ENCODE measurements at regions not wholly inside any gene's neighbourhood (a gene's known extent, or its start where the extent isn't known, plus 50 kb on each side); places are given as distances from the start of the nearest gene placed in this dataset.

DNA sequence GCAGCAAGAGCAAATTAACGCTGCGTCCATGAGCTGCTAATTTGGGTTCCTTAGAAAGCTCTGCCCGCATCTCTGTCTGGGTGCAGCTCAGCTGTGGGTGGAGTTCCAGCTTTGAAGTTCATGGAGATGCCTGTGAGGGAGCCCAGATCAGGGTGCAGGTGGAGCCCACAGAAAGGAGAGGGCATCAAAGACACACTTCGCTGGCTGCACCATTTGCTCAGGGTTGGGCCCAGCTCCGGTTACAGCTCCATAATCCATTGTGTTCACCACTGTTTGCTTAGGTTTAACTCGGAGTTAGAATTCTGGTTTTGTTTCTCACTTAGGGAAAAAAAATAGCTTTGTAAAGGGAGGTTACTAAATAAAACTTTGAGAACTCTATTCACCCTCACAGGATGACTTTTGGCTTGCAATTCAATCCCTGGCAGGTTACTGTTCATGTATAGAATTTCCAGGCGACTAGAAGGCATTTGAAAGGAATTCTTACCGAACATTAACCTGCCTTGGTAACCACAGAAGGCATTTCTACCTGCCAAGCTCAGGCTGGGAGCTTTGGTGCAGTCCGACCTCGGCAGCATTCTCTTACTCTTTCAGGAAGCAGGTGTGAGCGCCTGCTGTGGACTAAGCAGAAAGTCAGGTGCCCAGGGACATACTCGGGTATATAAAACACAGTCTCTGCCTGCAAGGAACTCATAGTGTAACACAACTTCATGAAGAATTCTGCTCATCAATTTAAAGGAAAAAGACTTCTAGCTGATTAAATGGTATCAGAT lies 179.5 kb upstream of the RNF32 start:
- H3K4me3 ChIP-seq, result no peak overlapping the region
- no peak overlapping the region for H3K27ac ChIP-seq

DNA sequence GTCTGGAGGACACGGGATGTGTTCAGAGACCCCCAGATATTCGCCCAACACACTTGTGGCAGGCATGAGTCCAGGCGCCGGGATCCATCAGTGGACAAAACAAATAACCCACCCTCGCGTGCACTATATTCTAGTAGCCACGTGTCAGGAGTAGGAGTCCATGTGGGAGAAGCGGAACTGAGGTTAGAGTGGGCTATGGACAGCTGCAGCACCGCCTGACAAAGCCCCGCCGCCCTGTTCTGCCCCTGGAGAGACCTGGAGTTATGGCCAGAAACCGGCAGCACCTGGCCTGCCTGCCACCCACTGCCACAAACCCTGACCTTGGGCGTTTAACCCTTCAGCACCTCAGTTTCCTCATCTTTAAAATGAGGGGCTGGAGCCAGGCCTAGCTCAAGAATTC lies 181.0 kb upstream of the RNF32 start:
- Histone ChIP-seq H3K4me3 (no peak overlapping the region), H3K27ac (no peak overlapping the region)

DNA sequence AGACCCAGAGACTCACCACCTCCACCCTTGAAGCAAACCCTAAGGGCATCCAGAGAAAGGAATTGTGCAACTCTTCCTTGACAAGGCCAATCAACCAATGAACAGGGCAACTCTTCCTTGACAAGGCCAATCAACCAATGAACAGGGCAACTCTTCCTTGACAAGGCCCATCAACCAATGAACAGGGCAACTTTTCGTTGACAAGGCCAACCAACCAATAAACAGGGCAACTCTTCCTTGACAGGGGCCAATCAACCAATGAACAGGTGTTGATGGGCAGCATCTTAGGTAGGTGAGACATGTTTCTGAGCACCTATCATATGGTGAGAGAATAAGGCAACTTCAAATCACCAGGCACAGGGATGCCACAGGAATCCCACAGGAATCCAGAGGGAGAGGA lies 181.5 kb upstream of the RNF32 start:
- Histone ChIP-seq H3K27ac (no peak overlapping the region), H3K4me3 (no peak overlapping the region)

DNA sequence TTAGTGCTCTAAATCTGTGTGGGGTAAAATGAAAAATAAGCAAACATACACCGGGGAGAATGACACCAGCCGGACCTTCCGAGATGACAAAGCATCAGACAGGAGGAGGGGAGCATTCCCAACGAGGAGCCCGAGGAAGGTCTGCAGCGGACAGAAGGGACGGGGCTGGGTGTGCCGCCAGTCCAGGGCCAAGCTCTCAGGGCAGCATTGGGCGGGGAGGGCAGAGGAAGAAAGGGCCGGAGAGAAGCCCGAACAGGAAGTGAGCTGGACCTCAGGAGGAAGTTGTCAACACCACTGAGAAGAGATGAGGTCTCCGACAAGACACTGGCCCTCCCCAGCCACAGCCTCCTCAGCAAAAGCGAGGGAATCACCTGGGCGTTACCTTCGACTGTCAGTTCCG lies 182.6 kb upstream of the RNF32 start:
- Histone ChIP-seq H3K4me3 (no peak overlapping the region), H3K27ac (no peak overlapping the region)

DNA sequence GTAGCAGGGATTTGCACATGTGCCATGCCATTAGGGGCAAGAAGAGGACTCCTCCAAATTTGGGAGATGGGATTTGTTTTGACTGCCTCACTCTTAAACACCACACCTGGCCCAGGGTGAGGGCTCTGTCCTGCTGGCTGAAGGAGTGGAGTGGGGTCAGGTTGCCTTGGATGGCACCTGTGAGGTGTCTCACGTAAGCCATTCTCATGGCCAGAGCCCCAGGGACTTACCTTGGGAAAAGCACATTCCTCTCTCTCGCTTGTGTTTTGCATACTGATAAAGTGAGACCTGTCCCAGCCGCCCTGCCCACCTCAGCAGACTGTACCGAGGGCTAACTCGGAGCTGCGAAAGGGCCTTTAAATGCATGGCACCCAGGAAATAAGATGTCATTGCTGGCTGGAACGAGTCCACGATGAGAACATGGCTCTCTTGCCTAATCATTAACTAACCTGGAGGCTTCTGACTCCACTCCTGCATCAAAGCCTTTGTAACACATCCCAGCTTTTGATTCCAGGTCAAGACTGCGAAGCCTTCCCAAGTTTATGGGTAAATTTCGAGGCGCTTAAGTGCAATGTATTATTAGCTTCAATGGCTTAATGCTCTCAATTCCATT lies 184.0 kb upstream of the RNF32 start:
- no peak overlapping the region for H3K4me3 ChIP-seq
- no peak overlapping the region for H3K27ac ChIP-seq

DNA sequence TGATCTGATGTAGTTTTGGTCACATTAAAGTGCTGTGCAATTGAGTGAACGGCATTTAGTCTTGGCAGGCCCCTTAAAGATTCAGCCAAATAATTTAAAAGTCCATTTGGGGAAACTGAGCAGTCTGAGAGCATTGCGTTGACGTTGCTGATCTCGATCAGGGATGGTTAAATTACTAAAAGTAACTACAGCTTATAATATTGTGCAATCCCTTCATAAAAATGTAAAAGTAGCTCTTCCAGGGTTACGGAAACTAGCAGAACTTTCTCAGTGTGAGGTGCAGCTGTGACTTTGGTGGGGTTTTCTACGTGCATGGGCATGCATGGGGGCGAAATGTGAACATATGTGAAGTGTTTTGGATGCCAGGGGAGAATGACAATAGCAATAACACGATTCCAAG lies 184.5 kb upstream of the RNF32 start:
- H3K4me3 ChIP-seq, result no peak overlapping the region
- H3K27ac ChIP-seq, result no peak overlapping the region

DNA sequence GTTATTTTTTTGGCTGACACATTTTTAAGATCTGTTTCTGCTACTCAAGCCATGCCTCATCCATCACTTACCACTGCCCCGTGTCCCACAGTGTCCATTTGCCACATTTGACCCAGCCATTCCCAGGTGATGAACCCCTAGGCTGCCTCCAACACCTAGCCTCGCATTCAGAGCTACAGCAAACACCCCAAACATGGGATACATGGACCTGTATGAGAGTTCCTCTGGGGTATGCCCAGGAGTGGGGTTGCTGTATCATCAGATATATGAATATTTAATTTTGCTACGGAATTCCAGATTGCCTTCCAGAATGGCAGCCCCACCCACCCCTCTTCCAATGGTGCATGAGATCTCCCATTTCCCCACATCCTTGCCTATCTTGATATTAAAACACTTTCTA lies 190.1 kb upstream of the RNF32 start:
- H3K27ac ChIP-seq, result no peak overlapping the region
- no peak overlapping the region for H3K4me3 ChIP-seq

DNA sequence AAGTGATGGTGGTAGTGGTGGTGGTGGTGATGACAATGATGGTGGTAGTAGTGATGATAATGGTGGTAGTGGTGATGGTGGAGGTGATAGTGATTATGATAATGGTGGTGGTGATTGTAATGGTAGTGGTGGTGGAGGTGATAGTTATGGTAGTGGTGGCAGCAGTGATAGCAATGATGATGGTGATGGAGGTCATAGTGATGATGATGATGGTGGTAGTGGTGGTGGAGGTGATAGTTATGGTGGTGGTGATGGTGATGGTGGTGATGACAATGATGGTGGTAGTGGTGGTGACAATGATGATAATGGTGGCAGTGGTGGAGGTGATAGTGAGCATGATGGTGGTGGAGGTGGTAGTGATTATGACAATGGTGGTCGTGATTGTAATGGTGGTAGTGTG lies 191.7 kb upstream of the RNF32 start:
- Histone ChIP-seq H3K27ac (no peak overlapping the region), H3K4me3 (no peak overlapping the region)

DNA sequence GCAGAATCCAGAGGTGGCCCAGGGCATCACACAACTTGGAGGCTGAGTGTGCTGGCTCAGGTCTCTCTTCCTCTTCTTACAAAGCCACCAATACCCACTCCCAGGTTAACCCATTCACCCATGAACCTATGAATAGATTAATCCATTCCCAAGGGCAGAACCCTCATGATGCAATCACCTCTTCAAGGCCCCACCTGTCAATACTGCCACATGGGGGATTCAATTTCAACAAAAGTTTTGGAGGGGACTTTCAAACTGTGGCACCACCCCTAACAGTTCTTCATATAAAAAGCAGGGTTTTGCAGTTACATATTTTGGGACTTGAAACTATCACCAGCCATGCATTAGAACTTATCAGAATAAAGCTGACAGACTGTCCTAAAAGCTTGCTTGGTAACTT lies 193.6 kb upstream of the RNF32 start:
- no peak overlapping the region for H3K4me3 ChIP-seq
- no peak overlapping the region for H3K27ac ChIP-seq

DNA sequence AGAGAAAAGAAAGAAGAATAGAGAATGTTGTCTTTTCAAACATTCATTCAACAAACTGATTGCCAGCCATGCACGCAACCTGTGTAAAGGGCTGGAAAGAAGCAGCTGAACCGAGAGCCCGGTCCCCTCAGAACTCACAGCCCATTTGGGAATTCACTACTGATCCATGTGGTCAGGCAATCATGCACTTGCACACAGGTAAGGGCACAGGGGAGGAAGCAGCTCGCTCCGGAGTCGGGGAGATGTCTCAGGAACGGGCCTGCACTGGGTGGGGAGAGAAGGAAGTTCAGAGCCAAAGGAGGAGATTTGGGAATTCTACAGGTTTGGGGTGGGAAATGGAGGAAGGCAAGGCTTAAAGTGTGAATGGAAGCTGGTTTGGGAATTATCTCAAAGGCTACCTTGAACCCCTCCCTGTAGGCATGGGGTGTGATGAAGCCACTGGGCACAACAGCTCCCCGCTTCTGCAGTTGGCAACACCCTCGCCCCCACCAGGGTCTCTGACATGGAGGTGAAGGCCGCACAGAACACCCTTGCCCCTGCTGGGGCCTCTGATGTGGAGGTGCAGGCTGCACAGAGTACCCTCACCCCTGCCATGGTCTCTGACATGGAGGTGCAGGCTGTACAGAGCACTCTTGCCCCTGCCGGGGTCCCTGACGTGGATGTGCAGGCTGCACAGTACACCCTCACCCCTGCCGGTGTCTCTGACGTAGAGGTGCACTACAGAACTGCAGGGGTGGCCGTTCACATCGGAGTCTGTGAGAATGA lies 194.4 kb upstream of the RNF32 start:
- H3K4me3 ChIP-seq, result no peak overlapping the region

DNA sequence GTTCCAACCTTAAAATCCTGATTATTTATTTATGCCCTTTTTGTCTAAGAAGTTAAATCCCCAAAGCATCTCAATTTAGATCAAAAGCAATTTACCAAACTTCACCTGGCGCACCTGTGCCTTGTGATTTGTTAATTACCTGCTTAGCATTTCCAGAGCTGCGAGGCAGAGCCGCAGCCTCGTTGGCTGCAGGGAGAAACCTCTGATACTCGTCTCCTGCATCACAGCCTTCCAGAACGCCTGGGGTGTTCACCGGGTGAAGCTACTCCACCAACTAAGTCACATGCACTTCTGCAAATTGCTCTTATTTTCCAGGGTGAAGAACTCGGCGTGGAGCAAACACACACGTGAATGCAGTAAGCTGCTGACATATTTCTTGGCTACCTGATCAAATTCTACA lies 198.1 kb upstream of the RNF32 start:
- no peak overlapping the region for H3K27ac ChIP-seq
- H3K4me3 ChIP-seq, result no peak overlapping the region

More for the DNA sequence above, 194.4 kb upstream of the RNF32 start:
- no peak overlapping the region for H3K27ac ChIP-seq

DNA sequence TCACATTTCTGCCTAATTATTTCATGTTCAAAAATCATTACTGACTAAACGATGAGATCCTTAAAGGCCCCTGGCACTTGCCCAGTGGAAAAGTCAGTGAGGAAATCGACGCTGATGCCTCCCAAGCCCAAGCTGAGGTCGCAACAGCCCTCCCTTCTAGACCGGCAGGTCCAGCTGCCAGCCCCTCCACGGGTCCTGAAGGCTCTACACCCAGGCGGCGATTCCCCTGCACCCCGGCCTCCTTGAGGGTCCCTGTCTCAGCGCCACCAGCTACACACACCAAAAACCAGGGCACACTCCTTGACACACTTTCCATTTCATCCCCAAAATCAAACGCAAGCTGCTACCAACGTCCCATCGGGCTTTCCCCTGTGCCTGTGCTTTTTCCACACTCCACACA lies 200.1 kb upstream of the RNF32 start:
- Histone ChIP-seq H3K4me3 (no peak overlapping the region), H3K27ac (no peak overlapping the region)

DNA sequence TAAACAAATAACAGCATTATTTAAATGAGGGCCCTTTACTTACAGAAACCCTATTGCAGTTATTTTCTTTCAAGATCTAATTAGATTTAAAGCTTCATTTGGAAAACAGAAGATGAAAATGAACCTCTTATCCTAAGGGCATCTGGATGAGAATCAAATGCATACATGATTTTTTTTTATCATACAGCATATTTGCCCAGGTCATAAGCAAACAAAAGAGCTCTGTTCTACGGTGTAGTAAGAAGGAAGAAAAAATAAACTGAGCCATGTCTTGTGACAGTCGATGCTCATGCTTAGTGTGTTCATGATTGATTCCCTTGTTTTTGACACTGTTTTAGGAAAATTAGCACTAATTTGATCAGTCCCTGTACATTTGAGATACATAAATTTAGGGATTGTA lies 202.6 kb upstream of the RNF32 start:
- no peak overlapping the region for H3K4me3 ChIP-seq
- no peak overlapping the region for H3K27ac ChIP-seq

DNA sequence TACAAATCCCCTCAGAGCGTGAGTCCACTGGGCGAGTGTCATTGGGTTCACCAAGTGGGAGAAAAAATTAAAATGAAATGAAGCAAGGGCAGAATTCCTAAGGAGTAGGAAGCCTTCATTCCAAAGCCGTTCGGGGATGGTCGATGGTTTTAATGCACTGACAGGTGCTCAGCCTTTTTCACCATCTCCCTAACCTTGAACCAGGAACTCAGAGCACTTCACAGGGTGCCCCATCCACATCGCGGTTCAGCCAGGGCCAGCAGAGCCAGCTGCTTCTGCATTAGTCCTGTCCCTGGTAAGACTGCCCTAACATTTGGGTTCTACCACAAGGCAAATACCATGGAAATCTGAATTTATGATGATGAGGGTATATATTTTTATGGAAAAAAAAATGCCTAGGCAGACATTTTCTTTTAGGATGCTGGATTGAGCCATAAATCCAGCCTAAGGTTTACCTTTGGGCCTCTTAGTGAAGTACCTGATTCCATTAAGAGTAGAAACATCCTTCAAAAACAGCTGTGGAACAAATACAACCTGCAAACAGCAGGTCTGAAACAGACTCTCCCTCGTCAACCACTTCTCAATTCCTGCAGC lies 203.5 kb upstream of the RNF32 start:
- Histone ChIP-seq H3K4me3 (no peak overlapping the region), H3K27ac (no peak overlapping the region)

DNA sequence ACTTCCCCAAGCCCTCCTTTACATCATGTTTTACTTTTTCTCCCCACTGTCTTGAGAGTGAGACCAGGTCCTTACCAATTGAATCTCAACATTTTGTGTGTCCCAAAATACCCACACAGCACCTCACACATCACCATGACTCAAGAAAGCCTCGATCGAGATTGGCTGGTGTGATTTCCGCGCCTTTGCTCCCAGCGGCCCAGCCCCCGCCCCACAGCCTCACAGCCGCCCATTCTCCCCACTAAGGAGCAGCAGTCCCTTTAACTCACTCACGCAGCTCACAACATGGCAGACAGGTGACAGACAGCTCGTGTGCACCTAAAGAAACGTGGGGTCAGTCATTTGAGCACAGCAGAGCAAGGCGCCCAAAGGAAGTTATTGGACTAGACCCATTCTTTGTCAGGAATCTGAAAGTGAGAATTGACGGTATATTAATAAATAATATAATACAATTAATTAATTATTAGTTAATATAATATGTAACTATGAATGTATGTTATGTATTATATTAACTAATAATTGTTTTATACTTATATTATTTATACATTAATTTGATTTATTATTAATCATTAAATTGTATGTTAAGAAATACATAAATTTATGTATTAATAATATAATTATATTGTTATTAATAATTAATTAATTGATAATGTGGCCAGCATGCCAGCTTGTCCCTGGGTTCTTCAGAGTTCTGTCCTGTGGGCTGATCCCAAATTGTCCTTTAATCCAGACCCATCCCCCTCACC lies 204.9 kb upstream of the RNF32 start:
- Histone ChIP-seq H3K4me3 (no peak overlapping the region), H3K27ac (no peak overlapping the region)

DNA sequence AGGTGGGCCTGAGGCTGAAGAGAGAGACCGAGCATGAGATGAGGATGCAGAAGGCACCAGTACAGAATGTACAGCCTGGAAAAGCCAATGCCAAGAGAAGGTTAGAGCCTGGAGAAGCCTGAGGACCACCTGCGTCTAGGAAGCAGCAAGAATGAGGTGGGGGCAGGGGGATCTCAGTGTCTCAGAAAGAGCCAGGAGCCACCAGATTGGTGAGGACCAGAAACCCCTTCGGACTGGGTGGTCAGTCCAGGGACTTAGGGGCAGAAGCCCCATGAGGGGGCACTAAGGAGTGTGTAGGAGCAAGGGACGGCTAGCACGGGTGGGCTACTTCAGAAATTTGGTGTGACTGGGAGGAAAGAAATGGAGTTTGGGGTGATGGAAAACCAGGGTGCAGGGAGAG lies 205.9 kb upstream of the RNF32 start:
- no peak overlapping the region for H3K27ac ChIP-seq
- no peak overlapping the region for H3K4me3 ChIP-seq

DNA sequence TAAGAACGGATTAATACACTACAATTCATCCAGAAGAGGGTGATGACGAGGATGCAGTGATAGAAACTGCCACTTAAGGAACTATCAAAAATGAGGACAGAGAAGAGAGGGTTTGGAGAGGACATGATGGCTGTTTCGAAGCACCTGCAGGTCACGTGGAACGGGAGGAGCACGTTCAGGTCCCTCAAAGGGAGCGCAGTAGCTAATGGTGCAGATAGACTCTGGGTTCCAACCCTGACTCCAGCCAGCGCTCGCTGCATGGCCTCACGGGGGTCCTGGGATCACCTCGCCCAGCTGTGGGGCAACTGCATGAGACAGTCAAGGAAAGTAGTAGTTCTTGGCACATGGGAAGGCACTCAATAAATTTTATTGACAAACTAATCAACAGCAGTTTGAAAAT lies 208.6 kb upstream of the RNF32 start:
- no peak overlapping the region for H3K4me3 ChIP-seq
- no peak overlapping the region for H3K27ac ChIP-seq

DNA sequence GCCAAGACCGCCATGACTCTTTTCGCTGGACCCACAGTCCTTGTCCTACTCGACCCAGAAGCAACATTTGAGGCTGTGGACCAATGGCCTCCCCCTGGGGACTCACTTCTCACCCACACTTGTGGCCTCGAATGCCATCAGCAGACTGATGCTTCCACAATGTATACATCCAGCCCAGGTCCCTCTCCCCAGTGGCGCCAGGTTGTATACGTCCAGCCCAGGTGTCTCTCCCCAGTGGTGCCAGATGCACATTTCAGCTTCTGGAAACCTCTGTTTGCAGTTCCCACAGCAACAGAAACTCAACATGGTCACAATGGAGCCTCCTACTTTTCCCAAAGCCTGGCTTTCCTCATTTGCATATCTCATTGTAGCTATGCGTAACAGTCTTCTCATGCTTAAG lies 210.5 kb upstream of the RNF32 start:
- Histone ChIP-seq H3K4me3 (no peak overlapping the region), H3K27ac (no peak overlapping the region)

DNA sequence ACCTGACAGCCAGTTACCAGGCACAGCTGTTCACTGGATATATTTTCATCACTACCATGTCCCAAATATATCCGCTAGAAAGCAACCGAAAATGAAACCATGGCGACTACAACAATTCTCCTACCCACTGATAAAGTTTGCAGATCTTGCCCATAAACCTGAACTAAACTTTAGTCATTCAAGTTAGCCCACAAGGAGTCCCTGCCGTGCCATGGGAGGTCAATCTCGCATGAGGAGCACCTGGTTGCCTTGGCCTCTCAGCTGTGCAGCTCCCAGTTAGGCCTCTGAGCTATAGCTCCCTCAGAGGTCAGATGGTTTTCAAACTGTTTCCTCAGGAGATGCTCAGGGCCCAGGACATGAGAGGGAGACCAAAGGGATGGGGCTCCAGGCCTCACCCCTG lies 211.1 kb upstream of the RNF32 start:
- Histone ChIP-seq H3K4me3 (no peak overlapping the region), H3K27ac (no peak overlapping the region)

DNA sequence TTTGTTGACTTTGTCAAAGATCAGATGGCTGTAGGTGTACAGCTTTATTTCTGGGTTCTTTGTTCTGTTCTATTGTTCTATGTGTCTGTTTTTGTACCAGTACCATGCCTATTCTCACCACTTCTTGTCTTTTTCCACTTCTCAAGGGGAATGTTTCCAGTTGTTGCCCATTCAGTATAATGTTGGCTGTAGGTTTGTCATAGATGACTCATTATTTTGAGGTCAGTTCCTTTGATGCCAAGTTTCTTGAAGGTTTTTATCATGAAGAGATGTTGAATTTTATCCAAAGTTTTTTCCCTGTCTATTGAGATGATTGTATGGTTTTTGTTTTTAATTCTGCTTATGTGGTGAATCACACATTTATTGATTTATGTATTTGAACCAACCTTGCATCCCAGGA lies 216.7 kb upstream of the RNF32 start:
- Histone ChIP-seq H3K4me3 (no peak overlapping the region), H3K27ac (no peak overlapping the region)
